OCI-LY1 (cell line): ENCODE measurements at regions not wholly inside any gene's neighbourhood (a gene's known extent, or its start where the extent isn't known, plus 50 kb on each side); places are given as distances from the start of the nearest gene placed in this dataset.

ENCODE experiments used
- H2AFZ ChIP-seq: fragments of 200-600 bp; sonication (generic), shearing (Covaris generic); 2 replicates; pipeline ENCODE4 v1.6.0; 2014; ENCODE audit warnings: antibody characterized with exemption, mild to moderate bottlenecking, low read length
- H3F3A ChIP-seq: fragments of 200-600 bp; sonication (generic), shearing (Covaris generic); 2 replicates; pipeline ENCODE4 v1.6.0; 2014; ENCODE audit warnings: mild to moderate bottlenecking, antibody characterized with exemption, low read length, moderate library complexity; ENCODE audit not compliant: insufficient read depth
- H3K27ac ChIP-seq: fragments of 200-600 bp; sonication (generic); 2 replicates; pipeline ENCODE4 v1.5.1; 2014; ENCODE audit warnings: low read length, mixed run types, mild to moderate bottlenecking, low read depth; ENCODE audit not compliant: poor library complexity, severe bottlenecking
- H3K27me3 ChIP-seq: fragments of 200-600 bp; sonication (generic); 2 replicates; pipeline ENCODE4 v1.6.0; 2014; ENCODE audit warnings: antibody characterized with exemption, mild to moderate bottlenecking, low read length, moderate library complexity; ENCODE audit not compliant: insufficient read depth
- H3K36me3 ChIP-seq: fragments of 200-600 bp; sonication (generic); 2 replicates; pipeline ENCODE4 v1.6.1; 2014; ENCODE audit warnings: mild to moderate bottlenecking, antibody characterized with exemption, low read length, moderate library complexity, mixed read lengths; ENCODE audit not compliant: insufficient read depth
- H3K4me1 ChIP-seq: fragments of 200-600 bp; sonication (generic); 2 replicates; pipeline ENCODE4 v1.5.1; 2014; ENCODE audit warnings: mild to moderate bottlenecking, low read length, moderate library complexity; ENCODE audit not compliant: insufficient read depth, severe bottlenecking
- H3K4me2 ChIP-seq: fragments of 200-600 bp; sonication (generic), shearing (Covaris generic); 2 replicates; pipeline ENCODE4 v1.6.1; 2014; ENCODE audit warnings: low read length
- H3K4me3 ChIP-seq: fragments of 200-600 bp; sonication (generic); 2 replicates; pipeline ENCODE4 v1.5.1; 2014; ENCODE audit warnings: low read length, low read depth, mild to moderate bottlenecking, mixed read lengths; ENCODE audit not compliant: poor library complexity, severe bottlenecking
- H3K79me2 ChIP-seq: fragments of 200-600 bp; shearing (Covaris generic); 2 replicates; pipeline ENCODE4 v1.6.1; 2016; ENCODE audit warnings: mixed run types, low read length, mixed read lengths; ENCODE audit not compliant: insufficient read depth
- H3K9ac ChIP-seq: fragments of 200-600 bp; sonication (generic), shearing (Covaris generic); 2 replicates; pipeline ENCODE4 v1.6.1; 2014; ENCODE audit warnings: mild to moderate bottlenecking, low read length, mixed read lengths
- H3K9me2 ChIP-seq: fragments of 200-600 bp; sonication (generic), shearing (Covaris generic); 2 replicates; pipeline ENCODE4 v1.6.1; 2014; ENCODE audit warnings: low read depth, mild to moderate bottlenecking, low read length, mixed read lengths
- H3K9me3 ChIP-seq: fragments of 200-600 bp; shearing (Covaris generic); 2 replicates; pipeline ENCODE4 v1.6.1; 2014; ENCODE audit warnings: low read length, mixed read lengths
- H4K20me1 ChIP-seq: fragments of 200-600 bp; sonication (generic), shearing (Covaris generic); 2 replicates; pipeline ENCODE4 v1.6.0; 2016; ENCODE audit warnings: mild to moderate bottlenecking, low read length; ENCODE audit not compliant: insufficient read depth
- CTCF ChIP-seq: fragments of 200-600 bp; sonication (generic), shearing (Covaris generic); IDR thresholded peaks from 2 replicates; pipeline ENCODE4 v1.5.1; 2017; ENCODE audit warnings: mild to moderate bottlenecking, antibody characterized with exemption, low read length, moderate library complexity, mixed read lengths
- EZH2 ChIP-seq: fragments of 200-600 bp; sonication (generic), shearing (Covaris generic); IDR thresholded peaks from 2 replicates; pipeline ENCODE4 v1.8.0; 2017; ENCODE audit warnings: borderline replicate concordance, mixed run types, mild to moderate bottlenecking, antibody characterized with exemption, low read length, moderate library complexity, mixed read lengths

DNA sequence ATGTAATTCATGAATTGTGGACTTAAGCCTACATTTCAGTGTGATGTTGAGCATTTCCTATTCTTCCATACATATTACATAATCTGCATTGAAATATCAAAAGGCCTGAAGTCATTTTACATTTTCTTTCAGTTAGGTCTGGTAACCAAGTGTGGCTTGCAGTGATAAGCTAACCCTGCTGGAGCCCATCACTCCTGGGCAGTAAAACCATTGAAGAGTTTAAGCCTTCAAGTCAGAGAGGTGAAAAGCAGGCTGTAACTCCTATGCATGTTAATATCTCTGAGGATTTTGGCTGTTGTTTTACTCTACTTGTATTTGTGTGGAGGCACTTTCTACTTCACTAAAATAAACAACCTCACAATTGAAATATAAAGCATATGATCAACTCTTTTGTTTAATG is 248.8 kb downstream of the SLITRK5 start:
- Histone ChIP-seq H3K36me3 (no peaks in the 10 kb centered on the region), H3K9me2 (no peaks in the 10 kb centered on the region), H3K27me3 (no peaks in the 10 kb centered on the region), H3K79me2 (no peaks in the 10 kb centered on the region), H2AFZ (no peak overlapping the region), H3K9ac (no peak overlapping the region), H3K9me3 (no peaks in the 10 kb centered on the region), H4K20me1 (no peaks in the 10 kb centered on the region), H3F3A (no peaks in the 10 kb centered on the region), H3K27ac (no peak overlapping the region), H3K4me3 (no peak overlapping the region), H3K4me2 (no peak overlapping the region), H3K4me1 (no peaks in the 10 kb centered on the region)
- TF ChIP-seq CTCF (no peak), EZH2 (no peak)

DNA sequence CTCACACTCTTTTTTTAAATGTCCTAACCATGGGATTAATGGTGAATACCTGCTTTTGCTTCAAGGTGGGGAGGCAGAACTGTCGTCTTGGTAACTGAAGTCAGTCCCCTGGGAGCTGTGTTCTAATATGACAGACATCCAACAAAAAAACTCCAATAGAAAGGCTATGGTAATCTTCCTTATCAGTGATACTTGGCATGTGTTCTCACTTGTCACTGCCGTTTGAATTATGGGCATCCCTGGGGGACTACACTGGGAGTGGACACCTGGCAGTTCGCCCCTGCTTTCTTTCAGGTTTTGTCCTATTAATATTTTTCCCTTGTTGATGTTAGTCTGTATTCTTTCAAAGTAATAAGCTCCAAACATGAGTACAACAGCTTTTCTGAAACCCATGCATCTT is 252.6 kb downstream of the SLITRK5 start:
- no peak for TF ChIP-seq EZH2
- TF ChIP-seq CTCF: no peak
- H2AFZ ChIP-seq: no peak overlapping the region
- H3K36me3 ChIP-seq: no peaks in the 10 kb centered on the region
- no peak overlapping the region for H3K4me2 ChIP-seq
- no peak overlapping the region for H3K4me3 ChIP-seq
- H3K4me1 ChIP-seq: no peaks in the 10 kb centered on the region
- H3K9me3 ChIP-seq: no peaks in the 10 kb centered on the region
- no peaks in the 10 kb centered on the region for H3F3A ChIP-seq
- H3K27me3 ChIP-seq: no peaks in the 10 kb centered on the region
- no peak overlapping the region for H3K9ac ChIP-seq
- no peaks in the 10 kb centered on the region for H3K9me2 ChIP-seq
- no peak overlapping the region for H3K27ac ChIP-seq
- H3K79me2 ChIP-seq: no peaks in the 10 kb centered on the region
- no peaks in the 10 kb centered on the region for H4K20me1 ChIP-seq

GRCh38 chr13:87925006-87925405 is 253.8 kb downstream of the SLITRK5 start:
- Histone ChIP-seq H2AFZ (no peak overlapping the region), H3K9ac (no peak overlapping the region), H3K9me3 (no peaks in the 10 kb centered on the region), H3K4me1 (no peaks in the 10 kb centered on the region), H3K27ac (no peak overlapping the region), H3K4me3 (no peak overlapping the region), H4K20me1 (no peaks in the 10 kb centered on the region), H3K79me2 (no peaks in the 10 kb centered on the region), H3F3A (no peaks in the 10 kb centered on the region), H3K36me3 (no peaks in the 10 kb centered on the region), H3K9me2 (no peaks in the 10 kb centered on the region), H3K27me3 (no peaks in the 10 kb centered on the region), H3K4me2 (no peak overlapping the region)
- TF ChIP-seq EZH2: no peak
- TF ChIP-seq CTCF: no peak
